Rectal smooth muscle tissue (tissue), 1 donor: ENCODE measurements at regions not wholly inside any gene's neighbourhood (a gene's known extent, or its start where the extent isn't known, plus 50 kb on each side); places are given as distances from the start of the nearest gene placed in this dataset.

Source experiments
- H3K27ac ChIP-seq: one replicate; pipeline ENCODE4 v1.7.0; 2013; ENCODE audit warnings: low read depth, low read length, inconsistent platforms
- H3K27me3 ChIP-seq: one replicate; pipeline ENCODE4 v1.7.0; 2013; ENCODE audit warnings: low read length; ENCODE audit not compliant: control insufficient read depth, insufficient read depth
- H3K36me3 ChIP-seq: one replicate; pipeline ENCODE4 v1.7.0; 2013; ENCODE audit warnings: low read length; ENCODE audit not compliant: control insufficient read depth, insufficient read depth
- H3K4me1 ChIP-seq: one replicate; pipeline ENCODE4 v1.7.0; 2013; ENCODE audit warnings: low read length; ENCODE audit not compliant: control insufficient read depth, insufficient read depth
- H3K4me3 ChIP-seq: one replicate; pipeline ENCODE4 v1.7.0; 2013; ENCODE audit warnings: low read length
- H3K9ac ChIP-seq: one replicate; pipeline ENCODE4 v1.7.0; 2013; ENCODE audit warnings: low read length

- Histone ChIP-seq H3K9ac (no peak overlapping the region), H3K27me3 (no peaks in the 10 kb centered on the region), H3K27ac (no peak overlapping the region), H3K4me3 (no peak overlapping the region), H3K4me1 (no peaks in the 10 kb centered on the region), H3K36me3 (no peaks in the 10 kb centered on the region)
Measured at GRCh38 chr13:105513448-105513847, 1022.0 kb downstream of the EFNB2 start.

- Histone ChIP-seq H3K27me3 (no peaks in the 10 kb centered on the region), H3K36me3 (no peaks in the 10 kb centered on the region), H3K4me3 (no peak overlapping the region), H3K9ac (no peak overlapping the region), H3K4me1 (no peaks in the 10 kb centered on the region), H3K27ac (no peak overlapping the region)
Measured at GRCh38 chr13:105509981-105510762, 1025.3 kb downstream of the EFNB2 start.

GRCh38 chr13:105506463-105506862 is 1029.0 kb downstream of the EFNB2 start:
- no peak overlapping the region for H3K4me3 ChIP-seq
- no peaks in the 10 kb centered on the region for H3K36me3 ChIP-seq
- H3K27me3 ChIP-seq = no peaks in the 10 kb centered on the region
- H3K4me1 ChIP-seq = no peaks in the 10 kb centered on the region
- H3K27ac ChIP-seq = no peak overlapping the region
- H3K9ac ChIP-seq = no peak overlapping the region

- Histone ChIP-seq H3K36me3 (no peaks in the 10 kb centered on the region), H3K4me1 (no peaks in the 10 kb centered on the region), H3K27me3 (no peaks in the 10 kb centered on the region), H3K9ac (no peak overlapping the region), H3K27ac (no peak overlapping the region), H3K4me3 (no peak overlapping the region)
Measured at GRCh38 chr13:105502193-105502592, 1033.3 kb downstream of the EFNB2 start.

GRCh38 chr13:105497597-105497996 is 1037.9 kb downstream of the EFNB2 start:
- Histone ChIP-seq H3K36me3 (no peaks in the 10 kb centered on the region), H3K4me3 (no peak overlapping the region), H3K27me3 (no peaks in the 10 kb centered on the region), H3K4me1 (no peaks in the 10 kb centered on the region), H3K27ac (no peak overlapping the region), H3K9ac (no peak overlapping the region)

GRCh38 chr13:105492216-105492615 is 1043.2 kb downstream of the EFNB2 start:
- H3K4me1 ChIP-seq = no peaks in the 10 kb centered on the region
- no peaks in the 10 kb centered on the region for H3K36me3 ChIP-seq
- H3K9ac ChIP-seq = no peak overlapping the region
- H3K4me3 ChIP-seq = no peak overlapping the region
- no peaks in the 10 kb centered on the region for H3K27me3 ChIP-seq
- no peak overlapping the region for H3K27ac ChIP-seq

GRCh38 chr13:105491345-105491744 is 1044.1 kb downstream of the EFNB2 start:
- Histone ChIP-seq H3K9ac (no peak overlapping the region), H3K27me3 (no peaks in the 10 kb centered on the region), H3K27ac (no peak overlapping the region), H3K4me1 (no peaks in the 10 kb centered on the region), H3K36me3 (no peaks in the 10 kb centered on the region), H3K4me3 (no peak overlapping the region)

- Histone ChIP-seq H3K27me3 (no peaks in the 10 kb centered on the region), H3K36me3 (no peaks in the 10 kb centered on the region)
Measured at GRCh38 chr13:105485081-105485480, 1050.4 kb downstream of the EFNB2 start.

GRCh38 chr13:105474983-105475610 is 1060.4 kb downstream of the EFNB2 start:
- no peak overlapping the region for H3K27ac ChIP-seq
- H3K27me3 ChIP-seq = no peaks in the 10 kb centered on the region
- H3K4me3 ChIP-seq = no peak overlapping the region
- no peaks in the 10 kb centered on the region for H3K36me3 ChIP-seq
- H3K9ac ChIP-seq = no peak overlapping the region
- H3K4me1 ChIP-seq = no peaks in the 10 kb centered on the region

More at GRCh38 chr13:105485081-105485480, 1050.4 kb downstream of the EFNB2 start:
- no peak overlapping the region for H3K4me3 ChIP-seq
- H3K4me1 ChIP-seq = no peaks in the 10 kb centered on the region
- no peak overlapping the region for H3K9ac ChIP-seq
- H3K27ac ChIP-seq = no peak overlapping the region

- Histone ChIP-seq H3K36me3 (no peaks in the 10 kb centered on the region), H3K27me3 (no peaks in the 10 kb centered on the region), H3K4me3 (no peak overlapping the region), H3K9ac (no peak overlapping the region), H3K4me1 (no peaks in the 10 kb centered on the region), H3K27ac (no peak overlapping the region)
Measured at GRCh38 chr13:105471673-105472072, 1063.8 kb downstream of the EFNB2 start.

GRCh38 chr13:105466376-105466775 is 1069.1 kb downstream of the EFNB2 start:
- H3K4me1 ChIP-seq = no peaks in the 10 kb centered on the region
- H3K27ac ChIP-seq = no peak overlapping the region
- H3K4me3 ChIP-seq = no peak overlapping the region
- no peaks in the 10 kb centered on the region for H3K36me3 ChIP-seq
- no peaks in the 10 kb centered on the region for H3K27me3 ChIP-seq
- no peak overlapping the region for H3K9ac ChIP-seq

GRCh38 chr13:105465745-105466144 is 1069.7 kb downstream of the EFNB2 start, which contains the start of gene DAOA:
Gene DAOA (plus strand): TSS chr13:105466045.
- Histone ChIP-seq H3K4me3 (no peak within 1 kb of the TSS), H3K9ac (no peak within 1 kb of the TSS), H3K4me1 (no peaks in the 10 kb centered on the region), H3K27ac (no peak within 1 kb of the TSS), H3K36me3 (no peaks in the 10 kb centered on the region), H3K27me3 (no peaks in the 10 kb centered on the region)

- no peaks in the 10 kb centered on the region for H3K27me3 ChIP-seq
- no peaks in the 10 kb centered on the region for H3K4me1 ChIP-seq
Measured at GRCh38 chr13:105465251-105465650, 1070.2 kb downstream of the EFNB2 start.

More at GRCh38 chr13:105465251-105465650, 1070.2 kb downstream of the EFNB2 start:
- Histone ChIP-seq H3K9ac (no peak overlapping the region), H3K27ac (no peak overlapping the region), H3K4me3 (no peak overlapping the region), H3K36me3 (no peaks in the 10 kb centered on the region)
